ENCODE measurements at regions not wholly inside any gene's neighbourhood (a gene's known extent, or its start where the extent isn't known, plus 50 kb on each side); places are given as distances from the start of the nearest gene placed in this dataset.

DNA sequence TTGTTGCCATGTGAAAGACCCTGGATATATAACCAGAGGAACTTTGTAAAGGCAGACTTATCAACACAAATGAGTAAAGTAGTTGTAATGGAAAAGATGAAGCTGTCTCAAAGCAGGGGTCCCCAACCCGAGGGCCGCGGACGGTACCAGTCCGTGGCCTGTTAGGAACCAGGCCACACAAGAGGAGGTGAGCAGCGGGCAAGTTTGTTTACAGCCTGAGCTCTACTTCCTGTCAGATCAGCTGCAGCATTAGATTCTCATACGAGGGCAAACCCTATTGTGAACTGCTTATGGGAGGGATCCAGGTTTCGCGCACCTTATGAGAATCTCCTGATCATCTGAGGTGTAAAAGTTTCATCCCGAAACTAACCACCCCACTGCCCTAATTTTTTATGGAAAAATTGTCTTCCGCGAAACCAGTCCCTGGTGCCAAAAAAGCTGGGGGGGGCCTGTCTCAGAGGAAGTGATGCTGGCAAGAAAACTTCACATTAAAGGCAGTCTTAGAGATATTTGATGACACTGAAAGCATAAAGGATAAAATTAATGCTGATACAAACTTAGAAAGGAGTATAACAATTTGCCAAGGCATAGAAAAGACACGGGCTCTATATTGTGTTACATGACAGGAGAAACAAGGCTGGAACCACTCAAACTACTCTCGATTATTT, 57.5 kb upstream of the MSTN start:
- 83% methylated on average over 11 of the region's 14 CpGs for WGBS (ENCODE audit: insufficient coverage, low coverage, missing lambda C conversion rate)
- TF ChIP-seq NUFIP1 (IDR thresholded peaks at IDR 0.05; ENCODE audit: partially characterized antibody) (no peak), ZNF583 (CRISPR knock-in tag; IDR thresholded peaks at IDR 0.05) (no peak), ARNT (IDR thresholded peaks at IDR 0.05) (no peak), ASH1L (IDR thresholded peaks at IDR 0.05; ENCODE audit: borderline replicate concordance, low read depth, partially characterized antibody) (no peak)
- TF ChIP-seq, protein P1, sequence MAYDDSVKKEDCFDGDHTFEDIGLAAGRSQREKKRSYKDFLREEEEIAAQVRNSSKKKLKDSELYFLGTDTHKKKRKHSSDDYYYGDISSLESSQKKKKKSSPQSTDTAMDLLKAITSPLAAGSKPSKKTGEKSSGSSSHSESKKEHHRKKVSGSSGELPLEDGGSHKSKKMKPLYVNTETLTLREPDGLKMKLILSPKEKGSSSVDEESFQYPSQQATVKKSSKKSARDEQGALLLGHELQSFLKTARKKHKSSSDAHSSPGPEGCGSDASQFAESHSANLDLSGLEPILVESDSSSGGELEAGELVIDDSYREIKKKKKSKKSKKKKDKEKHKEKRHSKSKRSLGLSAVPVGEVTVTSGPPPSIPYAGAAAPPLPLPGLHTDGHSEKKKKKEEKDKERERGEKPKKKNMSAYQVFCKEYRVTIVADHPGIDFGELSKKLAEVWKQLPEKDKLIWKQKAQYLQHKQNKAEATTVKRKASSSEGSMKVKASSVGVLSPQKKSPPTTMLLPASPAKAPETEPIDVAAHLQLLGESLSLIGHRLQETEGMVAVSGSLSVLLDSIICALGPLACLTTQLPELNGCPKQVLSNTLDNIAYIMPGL (CRISPR knock-in tag; IDR thresholded peaks at IDR 0.05): no peak
- BruUV-seq (replicated peaks): no TSS peak
- Histone ChIP-seq H3K4me2 (ENCODE audit: insufficient read depth, low read length) (no peak overlapping the region), H3K4me3 (no peak overlapping the region), H3K27ac (ENCODE audit: extremely low read depth, low read depth, low read length) (no peak overlapping the region), H3K27me3 (ENCODE audit: control insufficient read depth in 2 of 2, insufficient read depth in 2 of 2, low read length in 2 of 2) (no peaks in the 10 kb centered on the region), H3K79me2 (ENCODE audit: control insufficient read depth, insufficient read depth, low read length) (no peaks in the 10 kb centered on the region), H2AFZ (ENCODE audit: low read depth, low read length) (0 out of 2 replicates have a peak overlapping the region, but pooled peaks have one; percentile 40), H3K9ac (ENCODE audit: insufficient read depth in 1 of 2, low read depth in 2 of 2, low read length in 2 of 2) (no peak overlapping the region), H3K9me1 (ENCODE audit: control insufficient read depth, insufficient read depth, low read length) (no peaks in the 10 kb centered on the region), H3K9me3 (replicated peaks; ENCODE audit: control insufficient read depth, insufficient read depth, low read depth, low read length) (no peaks in the 10 kb centered on the region), H4K20me1 (replicated peaks; ENCODE audit: control insufficient read depth, insufficient read depth, low read length) (no peaks in the 10 kb centered on the region), H3K36me3 (ENCODE audit: control insufficient read depth, insufficient read depth, low read length) (no peaks in the 10 kb centered on the region), H3K4me1 (replicated peaks in 1 of 2; ENCODE audit: control insufficient read depth in 2 of 2, insufficient read depth in 2 of 2, low read length in 2 of 2) (no peaks in the 10 kb centered on the region; a peak in 1 of 5 replicates)
- DNase-seq (ENCODE audit: extremely low read depth in 1 of 4, low spot score in 3 of 4): no peak
- in situ Hi-C loops (cut with MboI): no loop called here
- no peak for FAIRE-seq
- intact Hi-C loops (cut with micrococcal nuclease): no loop called here
- ATAC-seq: no peak
- CTCF ChIA-PET (ENCODE audit: low intra/inter-chr PET ratio): no interaction called here
- POLR2A ChIA-PET: no interaction called here
